BJ (cell line): ENCODE measurements at regions not wholly inside any gene's neighbourhood (a gene's known extent, or its start where the extent isn't known, plus 50 kb on each side); places are given as distances from the start of the nearest gene placed in this dataset.

Experiments used
- CTCF ChIA-PET: fragments of 350-600 bp; formaldehyde crosslinking; extraction: SDS; loops from one replicate; lab custom pipeline; 2021; ENCODE audit warnings: antibody characterized with exemption, inconsistent platforms; lab: Yijun Ruan, JAX
- POLR2A ChIA-PET: fragments of 300-600 bp; sonication (Branson Sonifier 250); formaldehyde crosslinking; extraction: SDS; loops from one replicate; lab custom pipeline; 2021; ENCODE audit warnings: antibody characterized with exemption; lab: Charles Lee
- DNase-seq: peaks from one replicate; pipeline ENCODE4 v3.0.0-alpha.2; 2011; ENCODE audit warnings: low read depth
- H3K27me3 ChIP-seq: 2 replicates; pipeline ENCODE4 v1.6.0; 2011; ENCODE audit warnings: low read length; ENCODE audit not compliant: control insufficient read depth, insufficient read depth
- H3K36me3 ChIP-seq: 2 replicates; pipeline ENCODE4 v1.5.1; 2011; ENCODE audit warnings: low read length; ENCODE audit not compliant: control insufficient read depth, insufficient read depth
- H3K4me3 ChIP-seq: 2 replicates; pipeline ENCODE4 v1.5.1; 2011; ENCODE audit warnings: low read depth, mild to moderate bottlenecking, control low read depth, low read length
- TF ChIP-seq, protein P1 (sequence below): IDR thresholded peaks from 2 replicates; pipeline ENCODE4 v1.5.1; 2011; ENCODE audit warnings: low read depth, mild to moderate bottlenecking, control low read depth, inconsistent platforms, low read length, moderate library complexity; ENCODE audit not compliant: insufficient read depth

DNA sequence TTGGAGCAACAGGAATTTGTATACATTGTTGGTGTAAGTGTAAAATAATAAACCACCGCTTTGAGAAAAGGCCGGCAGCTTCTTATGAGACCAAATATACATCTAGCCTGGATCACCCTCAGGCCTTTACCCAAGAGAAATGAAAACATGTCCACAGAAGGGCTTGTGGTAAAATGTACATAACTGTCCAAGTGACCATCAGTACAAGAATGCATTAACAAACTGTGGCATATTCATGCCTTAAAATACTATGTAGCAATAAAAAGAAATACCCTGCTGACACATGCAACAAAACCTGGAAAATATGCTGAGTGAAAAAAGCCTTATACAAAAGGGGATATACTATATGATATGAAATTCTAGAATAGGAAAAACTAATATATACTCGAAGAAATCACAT lies 311.9 kb upstream of the TRPC7 start:
- no peaks in the 10 kb centered on the region for H3K27me3 ChIP-seq
- H3K4me3 ChIP-seq: no peak overlapping the region
- ChIA-PET CTCF (interaction anchor here (1.3 kb wide), 1 partner anchor 9 kb away, joined by 3 read pairs; no protein-coding TSS in a partner anchor), POLR2A (no interaction called here)
- no peaks in the 10 kb centered on the region for H3K36me3 ChIP-seq
- no peak for DNase-seq
- TF ChIP-seq, protein P1, sequence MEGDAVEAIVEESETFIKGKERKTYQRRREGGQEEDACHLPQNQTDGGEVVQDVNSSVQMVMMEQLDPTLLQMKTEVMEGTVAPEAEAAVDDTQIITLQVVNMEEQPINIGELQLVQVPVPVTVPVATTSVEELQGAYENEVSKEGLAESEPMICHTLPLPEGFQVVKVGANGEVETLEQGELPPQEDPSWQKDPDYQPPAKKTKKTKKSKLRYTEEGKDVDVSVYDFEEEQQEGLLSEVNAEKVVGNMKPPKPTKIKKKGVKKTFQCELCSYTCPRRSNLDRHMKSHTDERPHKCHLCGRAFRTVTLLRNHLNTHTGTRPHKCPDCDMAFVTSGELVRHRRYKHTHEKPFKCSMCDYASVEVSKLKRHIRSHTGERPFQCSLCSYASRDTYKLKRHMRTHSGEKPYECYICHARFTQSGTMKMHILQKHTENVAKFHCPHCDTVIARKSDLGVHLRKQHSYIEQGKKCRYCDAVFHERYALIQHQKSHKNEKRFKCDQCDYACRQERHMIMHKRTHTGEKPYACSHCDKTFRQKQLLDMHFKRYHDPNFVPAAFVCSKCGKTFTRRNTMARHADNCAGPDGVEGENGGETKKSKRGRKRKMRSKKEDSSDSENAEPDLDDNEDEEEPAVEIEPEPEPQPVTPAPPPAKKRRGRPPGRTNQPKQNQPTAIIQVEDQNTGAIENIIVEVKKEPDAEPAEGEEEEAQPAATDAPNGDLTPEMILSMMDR: no peak

DNA sequence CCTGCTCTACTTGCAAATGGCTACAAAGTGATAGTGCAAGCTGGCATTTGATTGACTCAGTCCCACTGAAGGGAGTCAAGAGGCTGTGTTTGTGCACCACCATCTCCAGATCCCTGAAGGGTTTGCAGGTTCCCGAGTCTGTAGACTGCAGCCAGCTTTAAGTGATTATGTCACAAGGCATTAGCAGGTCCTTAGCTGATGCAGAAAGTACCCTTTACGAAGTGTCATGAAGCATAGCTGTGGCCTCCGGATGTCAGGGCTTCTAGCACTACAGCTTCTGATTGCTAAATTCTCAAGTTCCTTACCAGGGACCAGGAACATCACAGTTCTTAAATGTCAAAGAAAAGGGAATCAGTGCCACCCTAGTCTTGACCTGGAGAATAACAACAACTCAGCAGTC lies 311.3 kb upstream of the TRPC7 start:
- H3K36me3 ChIP-seq: no peaks in the 10 kb centered on the region
- ChIA-PET CTCF (interaction anchor here (1.3 kb wide), 1 partner anchor 9 kb away, joined by 3 read pairs; no protein-coding TSS in a partner anchor), POLR2A (no interaction called here)
- DNase-seq: no peak
- H3K27me3 ChIP-seq: no peaks in the 10 kb centered on the region
- no peak overlapping the region for H3K4me3 ChIP-seq
- TF ChIP-seq, protein P1: no peak

DNA sequence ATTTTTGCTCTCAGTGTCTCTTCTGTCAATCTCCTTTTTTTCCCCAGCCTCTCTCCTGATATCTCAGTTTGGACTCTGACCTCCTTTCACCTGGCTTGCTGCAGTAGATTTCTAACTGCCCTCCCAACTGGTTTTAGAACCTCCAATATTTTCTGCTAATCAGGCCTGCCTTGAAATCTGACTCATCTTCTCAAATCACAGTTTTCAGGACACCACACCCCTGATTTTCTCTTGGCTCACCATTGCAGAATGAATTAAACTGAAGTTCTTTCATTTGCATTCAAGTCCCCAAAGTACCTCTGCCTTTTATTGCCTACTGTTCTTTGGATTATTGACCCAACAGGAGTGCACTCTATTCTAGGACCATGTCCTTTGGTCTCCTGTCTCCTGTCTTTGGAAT lies 310.4 kb upstream of the TRPC7 start:
- TF ChIP-seq, protein P1: no peak
- H3K27me3 ChIP-seq: no peaks in the 10 kb centered on the region
- POLR2A ChIA-PET: no interaction called here

DNA sequence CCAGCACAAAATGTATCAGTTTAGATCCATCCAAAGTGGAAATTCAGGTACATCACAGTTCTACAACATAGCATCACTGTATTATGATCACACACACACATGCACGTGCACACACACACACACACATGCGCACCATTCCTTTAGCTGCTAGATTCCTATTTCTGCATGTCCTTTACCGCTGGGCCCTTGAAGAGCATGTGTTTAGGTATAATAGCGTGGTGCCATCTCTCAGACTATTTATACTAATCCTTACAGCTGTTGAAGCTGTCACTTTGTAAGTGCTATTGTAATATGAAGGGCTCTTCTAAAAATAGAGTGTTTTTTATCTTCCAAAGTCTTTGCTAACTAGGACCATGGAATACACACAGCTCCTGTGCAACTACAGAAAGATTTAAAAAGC lies 308.8 kb upstream of the TRPC7 start:
- CTCF ChIA-PET: interaction anchor here (0.8 to 1.3 kb wide), 3 partner anchors 12 to 95 kb away, joined by 3 to 6 read pairs (median 3); no protein-coding TSS in a partner anchor

More for the DNA sequence above, 310.4 kb upstream of the TRPC7 start:
- Histone ChIP-seq H3K4me3 (no peak overlapping the region), H3K36me3 (no peaks in the 10 kb centered on the region)
- CTCF ChIA-PET: interaction anchor here (0.8 kb wide), 1 partner anchor 11 kb away, joined by 3 read pairs; no protein-coding TSS in a partner anchor
- DNase-seq: no peak

DNA sequence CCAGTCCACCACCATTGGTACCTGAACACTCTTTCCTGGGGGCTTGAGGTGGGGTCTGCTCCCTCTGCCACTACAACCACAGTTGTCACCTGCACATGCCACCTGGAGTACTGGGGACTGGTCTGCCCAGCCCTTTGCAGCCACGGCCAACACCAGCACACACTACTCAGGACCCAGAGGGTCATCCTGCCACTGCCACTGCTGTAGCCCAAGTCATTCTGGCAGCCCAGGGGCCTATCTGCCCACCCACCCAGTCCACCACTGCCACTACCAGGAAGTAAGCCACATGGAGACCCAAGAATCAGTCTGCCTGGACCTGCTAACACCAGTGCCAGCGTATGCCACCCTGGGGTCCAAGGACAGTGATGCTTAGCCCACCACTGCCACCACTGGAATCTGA lies 302.4 kb upstream of the TRPC7 start:
- no peaks in the 10 kb centered on the region for H3K36me3 ChIP-seq
- POLR2A ChIA-PET: no interaction called here
- H3K4me3 ChIP-seq: no peak overlapping the region
- TF ChIP-seq, protein P1: no peak
- CTCF ChIA-PET: no interaction called here
- H3K27me3 ChIP-seq: no peaks in the 10 kb centered on the region
- DNase-seq: no peak

More for the DNA sequence above, 308.8 kb upstream of the TRPC7 start:
- TF ChIP-seq, protein P1: no peak
- Histone ChIP-seq H3K4me3 (no peak overlapping the region), H3K27me3 (no peaks in the 10 kb centered on the region), H3K36me3 (no peaks in the 10 kb centered on the region)
- POLR2A ChIA-PET: no interaction called here
- no peak for DNase-seq
